SKM-1 (cell line): ENCODE measurements at regions not wholly inside any gene's neighbourhood (a gene's known extent, or its start where the extent isn't known, plus 50 kb on each side); places are given as distances from the start of the nearest gene placed in this dataset.
"Not testable (repeated sequence)": the region's sequence is repeated elsewhere in the genome, so short reads cannot be mapped to it uniquely, and the experiment has no call there.

ENCODE experiments used
- DNase-seq: peaks from one replicate; lab custom pipeline; 2025; ENCODE audit not compliant: unreplicated experiment; lab: John Stamatoyannopoulos, UW

- no peak for DNase-seq
Measured at GRCh38 chr10:52967806-52968795, 195.5 kb upstream of the MBL2 start.

DNA sequence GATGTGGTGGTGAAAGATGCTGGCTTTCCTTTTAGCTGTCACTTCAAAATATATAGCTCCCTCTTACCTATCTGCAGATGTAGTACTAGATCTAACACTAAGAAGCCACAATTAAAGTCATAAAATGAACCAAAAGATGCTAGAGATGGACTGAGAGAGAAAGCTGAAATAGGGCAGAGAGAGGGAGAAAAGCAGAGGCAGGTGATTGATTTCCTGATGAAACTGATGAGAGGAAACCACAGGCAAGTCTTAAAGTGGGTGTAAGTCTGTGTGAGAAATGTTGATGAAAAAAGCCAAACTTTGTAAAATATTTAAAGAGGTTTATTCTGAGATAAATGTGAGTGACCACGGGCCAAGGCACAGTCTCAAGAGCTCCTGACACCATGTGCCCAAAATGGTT is 194.3 kb upstream of the MBL2 start:
- no peak for DNase-seq

DNA sequence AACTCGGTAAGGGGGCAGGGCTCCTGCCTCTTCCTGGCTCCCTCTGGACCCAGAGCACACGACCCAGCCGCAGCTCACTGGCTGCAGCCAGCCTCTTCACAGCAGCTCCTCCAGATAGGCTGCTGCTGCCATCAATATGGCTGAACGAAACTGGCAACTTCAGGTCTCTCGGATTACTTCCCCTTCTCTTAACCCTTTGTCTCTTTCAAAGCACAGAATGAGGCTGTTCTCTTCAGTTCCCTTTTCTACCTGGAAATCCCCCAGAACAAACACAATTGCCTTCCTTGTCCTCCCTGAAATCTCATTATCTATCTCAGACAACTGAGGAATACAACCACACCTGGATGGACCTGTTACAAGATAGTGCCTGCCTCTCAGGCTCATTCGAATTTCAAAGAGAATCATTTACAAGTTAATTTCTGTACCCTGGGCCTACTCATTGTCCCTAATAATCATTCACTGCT is 193.4 kb upstream of the MBL2 start:
- no peak for DNase-seq

- DNase-seq = no peak
Measured at GRCh38 chr10:52965509-52965908, 192.9 kb upstream of the MBL2 start.

DNA sequence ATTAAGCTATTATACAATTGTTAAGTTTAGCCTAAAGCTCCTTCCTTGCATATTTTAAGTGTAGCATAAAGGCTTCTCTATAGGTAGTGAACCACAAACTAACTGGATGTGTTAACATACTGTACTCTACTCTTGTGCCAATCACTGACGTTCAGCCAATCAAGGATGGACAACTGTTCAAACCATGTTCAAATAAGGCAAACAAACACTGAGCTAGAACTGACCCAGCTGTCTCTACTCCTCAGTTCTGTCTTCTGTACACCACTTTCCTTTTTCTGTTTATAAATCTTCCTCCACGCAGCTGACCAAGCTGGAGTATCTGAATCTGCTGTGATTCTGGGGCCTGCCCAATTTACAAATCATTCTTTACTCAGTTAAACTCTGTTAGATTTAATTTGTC is 188.7 kb upstream of the MBL2 start:
- no peak for DNase-seq

DNA sequence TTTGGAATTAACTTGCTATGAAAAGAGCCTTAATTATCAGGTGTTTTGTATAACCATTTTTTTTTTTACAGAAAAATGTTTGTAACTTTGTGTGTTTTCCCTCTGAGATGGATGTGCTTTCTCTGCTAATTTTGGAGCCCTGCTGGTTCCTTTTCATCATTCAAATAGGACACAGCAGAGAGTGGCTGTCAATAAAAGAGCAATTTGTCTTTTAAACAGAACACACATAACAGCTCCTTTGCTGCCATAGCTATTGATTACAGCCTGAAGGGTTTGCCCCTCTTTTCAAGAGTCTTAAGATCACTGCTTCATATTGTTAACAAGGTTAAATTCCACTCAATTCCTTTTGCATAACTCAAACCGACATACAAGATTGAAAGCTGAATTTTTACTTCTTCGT is 187.2 kb upstream of the MBL2 start:
- DNase-seq = no peak

- DNase-seq = no peak
Measured at GRCh38 chr10:52956861-52957260, 184.3 kb upstream of the MBL2 start.

DNA sequence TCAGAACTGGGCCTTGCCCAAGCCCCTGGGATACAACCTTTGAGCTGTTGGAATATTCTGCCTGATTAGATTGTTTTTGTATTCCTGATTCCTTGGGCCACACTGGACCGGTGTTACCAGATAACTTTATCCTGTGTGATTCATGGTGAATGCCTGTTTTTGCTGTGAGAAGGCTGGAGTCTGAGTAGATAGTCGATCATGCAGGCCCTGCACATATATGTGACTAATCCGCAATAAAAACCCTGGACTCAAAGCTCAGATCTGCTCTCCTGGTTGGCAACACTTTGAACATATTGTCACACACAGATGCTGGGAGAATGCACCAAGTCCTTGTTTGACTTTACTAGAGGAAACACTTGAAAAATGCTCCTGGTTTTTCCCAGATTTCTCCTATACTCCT is 183.9 kb upstream of the MBL2 start:
- DNase-seq = no peak

DNA sequence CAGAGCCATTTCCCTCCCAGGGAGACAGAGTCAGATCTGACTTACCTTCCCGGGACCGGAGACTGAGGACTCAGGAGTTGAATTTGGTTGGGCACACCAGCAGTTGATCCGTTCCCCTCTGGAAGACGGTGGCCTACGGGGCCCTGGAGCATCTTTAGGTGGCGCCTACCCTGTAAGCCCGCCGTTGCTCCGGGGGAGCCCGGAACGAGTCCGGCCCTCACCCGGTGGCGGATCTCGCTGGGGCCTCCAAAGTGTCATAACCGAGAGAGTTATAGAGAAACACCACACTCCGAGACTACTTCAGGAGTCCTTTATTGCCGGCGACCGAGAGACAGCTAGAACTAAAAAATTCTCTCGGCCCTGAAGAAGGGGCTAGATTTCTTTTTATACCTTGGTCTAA is 182.8 kb upstream of the MBL2 start:
- no peak for DNase-seq

- DNase-seq = no peak
Measured at GRCh38 chr10:52954407-52954806, 181.8 kb upstream of the MBL2 start.

DNA sequence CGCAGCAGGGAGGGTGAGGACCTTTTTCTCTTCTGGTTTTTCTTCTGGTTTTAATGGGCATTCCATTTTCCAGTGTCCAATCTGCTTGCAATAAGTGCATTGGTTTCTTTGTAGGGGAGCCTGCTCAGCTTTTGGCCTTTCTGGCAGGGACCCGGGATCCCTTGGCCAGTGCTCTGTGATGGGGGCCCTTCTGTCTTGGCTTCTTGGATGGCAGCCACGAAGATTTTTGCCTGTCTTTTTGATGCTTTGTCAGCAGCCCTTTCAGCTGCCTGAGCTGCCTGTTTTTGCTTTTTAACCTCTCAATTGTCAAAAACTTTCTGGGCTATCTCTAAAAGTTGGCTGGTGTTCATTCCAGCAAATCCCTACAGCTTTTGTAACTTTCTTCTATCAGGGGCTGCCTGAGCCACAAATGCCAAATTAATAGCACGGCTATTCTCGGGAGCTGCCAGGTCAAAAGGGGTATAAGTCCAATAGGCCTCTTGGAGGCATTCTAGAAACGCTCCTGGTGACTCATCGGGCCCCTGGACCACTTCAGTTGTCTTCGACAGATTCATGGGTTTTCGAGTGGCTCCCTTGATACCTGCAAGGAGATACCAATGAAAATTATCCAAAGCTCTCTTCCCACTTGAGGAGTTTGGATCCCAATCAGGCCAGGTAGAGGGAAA is 179.9 kb upstream of the MBL2 start:
- DNase-seq = no peak

GRCh38 chr10:52951824-52952223 is 179.2 kb upstream of the MBL2 start:
- DNase-seq = no peak

GRCh38 chr10:52950578-52950977 is 178.0 kb upstream of the MBL2 start:
- DNase-seq = no peak

DNA sequence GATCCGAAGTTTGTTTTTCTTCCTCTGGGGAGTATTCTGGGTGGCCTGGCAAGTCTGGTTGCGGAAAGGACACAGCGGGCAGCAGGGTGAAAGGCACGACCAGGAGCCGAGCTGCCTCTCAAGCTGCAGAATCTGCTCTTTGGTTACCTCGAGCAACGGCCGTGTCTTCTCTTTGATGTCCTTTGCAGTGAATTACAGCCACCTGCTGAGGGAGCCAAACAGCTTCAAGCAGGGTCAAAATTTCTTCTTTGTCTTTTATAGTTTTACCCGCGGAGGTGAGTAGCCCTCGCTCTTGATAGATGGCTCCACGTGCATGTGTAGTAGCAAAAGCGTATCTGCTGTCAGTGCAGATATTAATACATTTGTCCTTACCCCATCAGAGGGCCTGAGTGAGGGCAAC is 177.3 kb upstream of the MBL2 start:
- DNase-seq = no peak

GRCh38 chr10:52946486-52946885 is 173.9 kb upstream of the MBL2 start:
- no peak for DNase-seq

GRCh38 chr10:52945521-52945920 is 172.9 kb upstream of the MBL2 start:
- not testable (repeated sequence) for DNase-seq

DNA sequence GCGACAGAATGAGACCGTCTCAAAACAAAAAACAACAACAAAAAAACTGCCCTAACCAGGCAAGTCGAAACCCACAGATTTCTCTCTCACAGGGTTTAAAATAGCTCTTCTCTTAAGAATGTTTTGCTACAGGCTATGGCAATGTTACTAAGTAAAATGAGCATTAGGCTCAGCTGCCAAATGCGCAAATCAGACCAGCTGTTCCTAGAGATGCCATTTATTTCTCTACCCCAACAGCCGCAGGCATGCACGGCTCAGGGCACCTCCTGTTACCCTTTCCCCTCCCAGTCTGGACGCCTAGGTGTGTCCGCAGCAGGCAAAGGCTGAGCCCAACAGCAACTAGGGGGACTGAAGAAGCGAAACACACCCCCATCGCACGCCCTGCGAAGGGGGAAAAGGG is 168.3 kb upstream of the MBL2 start:
- no peak for DNase-seq

GRCh38 chr10:52939894-52940293 is 167.3 kb upstream of the MBL2 start:
- DNase-seq = no peak

- no peak for DNase-seq
Measured at GRCh38 chr10:52933748-52934147, 161.2 kb upstream of the MBL2 start.

- DNase-seq = no peak
Measured at GRCh38 chr10:52927678-52928077, 155.1 kb upstream of the MBL2 start.

- DNase-seq = no peak
Measured at GRCh38 chr10:52923520-52923919, 150.9 kb upstream of the MBL2 start.

DNA sequence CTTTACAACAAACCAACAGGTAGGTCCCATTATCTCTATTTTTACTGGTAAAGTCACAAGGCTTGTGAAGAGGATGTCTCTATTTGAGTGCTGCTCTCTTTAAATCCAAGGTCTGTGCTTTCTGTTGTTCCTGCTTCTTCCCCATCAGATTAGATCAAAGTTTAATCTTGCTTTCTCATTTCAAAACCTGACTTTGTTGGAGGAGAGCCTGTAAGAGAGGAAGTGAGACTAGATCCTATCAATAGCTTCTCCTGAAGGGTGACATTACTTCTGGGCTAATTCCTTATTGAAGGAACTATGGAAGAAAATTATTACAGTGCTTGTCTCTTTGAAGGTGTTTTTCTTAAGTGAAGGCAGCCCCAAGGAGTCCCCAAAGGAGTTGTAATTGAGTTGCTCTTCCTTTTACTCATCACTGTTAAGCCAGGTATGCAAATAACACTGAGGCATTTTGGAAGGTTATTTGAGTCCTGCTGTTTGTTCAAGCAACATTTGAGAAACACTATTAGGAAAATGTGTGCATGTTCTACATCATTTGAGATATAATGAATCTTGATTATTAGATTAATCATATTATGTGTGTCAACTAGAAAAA is 146.2 kb upstream of the MBL2 start:
- DNase-seq = no peak
